Skeletal muscle satellite cell (primary cell): ENCODE measurements at regions not wholly inside any gene's neighbourhood (a gene's known extent, or its start where the extent isn't known, plus 50 kb on each side); places are given as distances from the start of the nearest gene placed in this dataset.

Experiments used
- H3K27me3 ChIP-seq: 2 replicates; pipeline ENCODE4 v1.7.0; 2013; ENCODE audit warnings: low read length; ENCODE audit not compliant: control insufficient read depth, insufficient read depth
- H3K36me3 ChIP-seq: 2 replicates; pipeline ENCODE4 v1.7.0; 2013; ENCODE audit warnings: mild to moderate bottlenecking, control low read depth, low read length; ENCODE audit not compliant: insufficient read depth
- H3K4me1 ChIP-seq: 2 replicates; pipeline ENCODE4 v1.7.0; 2013; ENCODE audit warnings: low read length; ENCODE audit not compliant: control insufficient read depth, insufficient read depth
- H3K4me2 ChIP-seq: 2 replicates; pipeline ENCODE4 v1.7.0; 2013; ENCODE audit warnings: mild to moderate bottlenecking, low read length
- H3K4me3 ChIP-seq: 2 replicates; pipeline ENCODE4 v1.7.0; 2013; ENCODE audit warnings: low read length
- H3K9ac ChIP-seq: 2 replicates; pipeline ENCODE4 v1.7.0; 2013; ENCODE audit warnings: mild to moderate bottlenecking, low read depth, low read length, moderate library complexity
- H3K9me3 ChIP-seq: replicated peaks from 2 replicates; pipeline ENCODE4 v1.7.0; 2013; ENCODE audit warnings: mild to moderate bottlenecking, control low read depth, low read length

- H3K4me1 ChIP-seq = no peaks in the 10 kb centered on the region
- no peaks in the 10 kb centered on the region for H3K27me3 ChIP-seq
- no peaks in the 10 kb centered on the region for H3K9me3 ChIP-seq
- H3K9ac ChIP-seq = no peak overlapping the region
- no peaks in the 10 kb centered on the region for H3K36me3 ChIP-seq
- no peak overlapping the region for H3K4me3 ChIP-seq
- H3K4me2 ChIP-seq = no peak overlapping the region
These were observed 704.2 kb upstream of the TENM4 start for GRCh38 chr11:80144897-80145594.

GRCh38 chr11:80136991-80137390 is 696.2 kb upstream of the TENM4 start:
- Histone ChIP-seq H3K4me2 (no peak overlapping the region), H3K4me1 (no peaks in the 10 kb centered on the region), H3K27me3 (peaks cover 3% of the 10 kb centered on the region), H3K4me3 (no peak overlapping the region), H3K9me3 (no peaks in the 10 kb centered on the region), H3K9ac (no peak overlapping the region), H3K36me3 (no peaks in the 10 kb centered on the region)

GRCh38 chr11:80129396-80129795 is 688.6 kb upstream of the TENM4 start:
- H3K36me3 ChIP-seq = no peaks in the 10 kb centered on the region
- H3K4me3 ChIP-seq = no peak overlapping the region
- no peaks in the 10 kb centered on the region for H3K9me3 ChIP-seq
- H3K4me1 ChIP-seq = peaks cover 11% of the 10 kb centered on the region
- H3K9ac ChIP-seq = no peak overlapping the region
- no peak overlapping the region for H3K4me2 ChIP-seq
- no peaks in the 10 kb centered on the region for H3K27me3 ChIP-seq

- H3K36me3 ChIP-seq = no peaks in the 10 kb centered on the region
These were observed 681.4 kb upstream of the TENM4 start for GRCh38 chr11:80122211-80122610.

GRCh38 chr11:80118073-80118472 is 677.2 kb upstream of the TENM4 start:
- Histone ChIP-seq H3K4me3 (no peak overlapping the region), H3K4me2 (no peak overlapping the region), H3K9me3 (no peaks in the 10 kb centered on the region), H3K27me3 (no peaks in the 10 kb centered on the region), H3K36me3 (no peaks in the 10 kb centered on the region), H3K9ac (no peak overlapping the region), H3K4me1 (peaks cover 3% of the 10 kb centered on the region)

More at GRCh38 chr11:80122211-80122610, 681.4 kb upstream of the TENM4 start:
- no peaks in the 10 kb centered on the region for H3K27me3 ChIP-seq
- peaks cover 14% of the 10 kb centered on the region for H3K4me1 ChIP-seq
- no peaks in the 10 kb centered on the region for H3K9me3 ChIP-seq
- H3K4me2 ChIP-seq = no peak overlapping the region
- no peak overlapping the region for H3K9ac ChIP-seq
- no peak overlapping the region for H3K4me3 ChIP-seq

GRCh38 chr11:80116796-80117195 is 676.0 kb upstream of the TENM4 start:
- no peaks in the 10 kb centered on the region for H3K9me3 ChIP-seq
- no peaks in the 10 kb centered on the region for H3K36me3 ChIP-seq
- no peak overlapping the region for H3K4me2 ChIP-seq
- H3K4me1 ChIP-seq = no peaks in the 10 kb centered on the region
- H3K27me3 ChIP-seq = no peaks in the 10 kb centered on the region
- no peak overlapping the region for H3K9ac ChIP-seq
- H3K4me3 ChIP-seq = no peak overlapping the region

GRCh38 chr11:80109652-80110051 is 668.8 kb upstream of the TENM4 start:
- Histone ChIP-seq H3K4me2 (no peak overlapping the region), H3K4me3 (no peak overlapping the region), H3K9ac (no peak overlapping the region), H3K9me3 (no peaks in the 10 kb centered on the region), H3K4me1 (peaks cover 4% of the 10 kb centered on the region), H3K27me3 (no peaks in the 10 kb centered on the region), H3K36me3 (no peaks in the 10 kb centered on the region)

- H3K4me3 ChIP-seq = no peak overlapping the region
- H3K36me3 ChIP-seq = no peaks in the 10 kb centered on the region
- H3K9me3 ChIP-seq = no peaks in the 10 kb centered on the region
- H3K27me3 ChIP-seq = no peaks in the 10 kb centered on the region
- peaks cover 7% of the 10 kb centered on the region for H3K4me1 ChIP-seq
- H3K9ac ChIP-seq = no peak overlapping the region
- no peak overlapping the region for H3K4me2 ChIP-seq
These were observed 668.2 kb upstream of the TENM4 start for GRCh38 chr11:80109031-80109430.

- no peak overlapping the region for H3K9ac ChIP-seq
- no peak overlapping the region for H3K4me2 ChIP-seq
- no peaks in the 10 kb centered on the region for H3K27me3 ChIP-seq
- no peak overlapping the region for H3K4me3 ChIP-seq
- H3K9me3 ChIP-seq = no peaks in the 10 kb centered on the region
- H3K4me1 ChIP-seq = peaks cover 18% of the 10 kb centered on the region
- H3K36me3 ChIP-seq = no peaks in the 10 kb centered on the region
These were observed 666.6 kb upstream of the TENM4 start for GRCh38 chr11:80107415-80107814.

- H3K4me1 ChIP-seq = peaks cover 17% of the 10 kb centered on the region
- no peaks in the 10 kb centered on the region for H3K9me3 ChIP-seq
- peak overlapping the region; percentile 40 for H3K4me2 ChIP-seq
- no peaks in the 10 kb centered on the region for H3K27me3 ChIP-seq
- H3K9ac ChIP-seq = peak overlapping the region; percentile 27
- H3K36me3 ChIP-seq = no peaks in the 10 kb centered on the region
- peak overlapping the region; percentile 9 for H3K4me3 ChIP-seq
These were observed 663.4 kb upstream of the TENM4 start for GRCh38 chr11:80104191-80104590.

GRCh38 chr11:80103142-80103859 is 662.5 kb upstream of the TENM4 start:
- Histone ChIP-seq H3K9ac (peak overlapping the region; percentile 34), H3K4me2 (peak overlapping the region; percentile 42), H3K27me3 (no peaks in the 10 kb centered on the region), H3K9me3 (no peaks in the 10 kb centered on the region), H3K4me1 (peaks cover 14% of the 10 kb centered on the region), H3K4me3 (peak overlapping the region; percentile 7), H3K36me3 (no peaks in the 10 kb centered on the region)

- Histone ChIP-seq H3K27me3 (no peaks in the 10 kb centered on the region), H3K9me3 (no peaks in the 10 kb centered on the region), H3K4me3 (no peak overlapping the region), H3K9ac (no peak overlapping the region), H3K36me3 (no peaks in the 10 kb centered on the region), H3K4me1 (peaks cover 17% of the 10 kb centered on the region), H3K4me2 (peak overlapping the region; percentile 9)
These were observed 656.3 kb upstream of the TENM4 start for GRCh38 chr11:80097146-80097545.
